ENCODE measurements at regions not wholly inside any gene's neighbourhood (a gene's known extent, or its start where the extent isn't known, plus 50 kb on each side); places are given as distances from the start of the nearest gene placed in this dataset.

DNA sequence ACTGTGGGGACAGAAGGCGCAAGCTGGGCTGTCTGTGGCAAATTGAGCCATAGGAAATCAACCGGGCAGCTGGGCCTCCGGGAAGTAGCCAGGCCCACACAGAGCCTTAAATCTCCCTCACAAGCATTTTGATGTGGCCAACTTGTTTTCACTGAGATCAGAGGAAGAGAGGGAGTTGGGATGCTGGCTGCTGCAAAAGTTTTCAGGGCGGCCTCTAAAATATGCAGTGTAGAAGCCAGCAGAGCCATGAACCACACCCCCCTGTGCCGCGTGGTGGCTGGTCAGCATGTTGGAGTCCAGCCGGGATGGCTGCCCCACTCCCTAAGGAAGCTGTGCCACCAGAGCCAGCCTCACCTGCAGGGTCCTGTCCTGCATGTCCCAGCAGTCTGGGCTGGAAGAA is 167.4 kb downstream of the CDC5L start:
- no peak overlapping the region for H3K4me3 ChIP-seq
- no peak overlapping the region for H3K27ac ChIP-seq
- no peaks in the 10 kb centered on the region for H3K27me3 ChIP-seq
- no peaks in the 10 kb centered on the region for H3K4me1 ChIP-seq
- H3K9me3 ChIP-seq, result no peaks in the 10 kb centered on the region
- DNase-seq, result no peak
- TF ChIP-seq, protein P1, sequence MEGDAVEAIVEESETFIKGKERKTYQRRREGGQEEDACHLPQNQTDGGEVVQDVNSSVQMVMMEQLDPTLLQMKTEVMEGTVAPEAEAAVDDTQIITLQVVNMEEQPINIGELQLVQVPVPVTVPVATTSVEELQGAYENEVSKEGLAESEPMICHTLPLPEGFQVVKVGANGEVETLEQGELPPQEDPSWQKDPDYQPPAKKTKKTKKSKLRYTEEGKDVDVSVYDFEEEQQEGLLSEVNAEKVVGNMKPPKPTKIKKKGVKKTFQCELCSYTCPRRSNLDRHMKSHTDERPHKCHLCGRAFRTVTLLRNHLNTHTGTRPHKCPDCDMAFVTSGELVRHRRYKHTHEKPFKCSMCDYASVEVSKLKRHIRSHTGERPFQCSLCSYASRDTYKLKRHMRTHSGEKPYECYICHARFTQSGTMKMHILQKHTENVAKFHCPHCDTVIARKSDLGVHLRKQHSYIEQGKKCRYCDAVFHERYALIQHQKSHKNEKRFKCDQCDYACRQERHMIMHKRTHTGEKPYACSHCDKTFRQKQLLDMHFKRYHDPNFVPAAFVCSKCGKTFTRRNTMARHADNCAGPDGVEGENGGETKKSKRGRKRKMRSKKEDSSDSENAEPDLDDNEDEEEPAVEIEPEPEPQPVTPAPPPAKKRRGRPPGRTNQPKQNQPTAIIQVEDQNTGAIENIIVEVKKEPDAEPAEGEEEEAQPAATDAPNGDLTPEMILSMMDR (IDR thresholded peaks at IDR 0.05), result no peak
- no peak overlapping the region for H3K9ac ChIP-seq (ENCODE audit: low read depth in 2 of 2, low read length in 2 of 2)
- H3K36me3 ChIP-seq, result no peaks in the 10 kb centered on the region
- intact Hi-C loops (cut with DNase I), result no loop called here

DNA sequence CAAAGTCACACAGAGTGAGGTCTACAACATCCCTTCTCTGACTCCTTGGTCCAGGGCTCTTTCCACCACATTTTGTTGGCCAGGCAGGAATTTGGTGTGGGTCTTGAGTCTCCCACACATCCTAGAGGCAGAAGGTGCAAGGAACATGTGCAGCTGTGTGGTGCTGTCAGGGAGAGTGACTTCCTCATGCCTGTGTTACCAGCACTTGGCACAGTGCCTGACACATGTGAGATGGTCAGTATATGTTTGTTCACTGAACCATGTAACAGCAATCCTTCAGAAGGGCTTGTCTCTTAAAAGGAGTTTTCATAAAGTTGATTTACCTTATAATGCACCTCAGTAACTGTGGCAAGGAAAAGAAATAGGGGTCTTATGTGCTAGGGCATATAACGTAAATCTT is 168.5 kb downstream of the CDC5L start:
- H3K4me1 ChIP-seq, result no peaks in the 10 kb centered on the region
- TF ChIP-seq, protein P1 (IDR thresholded peaks at IDR 0.05), result no peak
- H3K27me3 ChIP-seq, result no peaks in the 10 kb centered on the region
- H3K4me3 ChIP-seq, result no peak overlapping the region
- no peak overlapping the region for H3K27ac ChIP-seq
- DNase-seq, result no peak
- no peaks in the 10 kb centered on the region for H3K36me3 ChIP-seq
- intact Hi-C loops (cut with DNase I), result no loop called here
- no peak overlapping the region for H3K9ac ChIP-seq (ENCODE audit: low read depth in 2 of 2, low read length in 2 of 2)
- H3K9me3 ChIP-seq, result no peaks in the 10 kb centered on the region

DNA sequence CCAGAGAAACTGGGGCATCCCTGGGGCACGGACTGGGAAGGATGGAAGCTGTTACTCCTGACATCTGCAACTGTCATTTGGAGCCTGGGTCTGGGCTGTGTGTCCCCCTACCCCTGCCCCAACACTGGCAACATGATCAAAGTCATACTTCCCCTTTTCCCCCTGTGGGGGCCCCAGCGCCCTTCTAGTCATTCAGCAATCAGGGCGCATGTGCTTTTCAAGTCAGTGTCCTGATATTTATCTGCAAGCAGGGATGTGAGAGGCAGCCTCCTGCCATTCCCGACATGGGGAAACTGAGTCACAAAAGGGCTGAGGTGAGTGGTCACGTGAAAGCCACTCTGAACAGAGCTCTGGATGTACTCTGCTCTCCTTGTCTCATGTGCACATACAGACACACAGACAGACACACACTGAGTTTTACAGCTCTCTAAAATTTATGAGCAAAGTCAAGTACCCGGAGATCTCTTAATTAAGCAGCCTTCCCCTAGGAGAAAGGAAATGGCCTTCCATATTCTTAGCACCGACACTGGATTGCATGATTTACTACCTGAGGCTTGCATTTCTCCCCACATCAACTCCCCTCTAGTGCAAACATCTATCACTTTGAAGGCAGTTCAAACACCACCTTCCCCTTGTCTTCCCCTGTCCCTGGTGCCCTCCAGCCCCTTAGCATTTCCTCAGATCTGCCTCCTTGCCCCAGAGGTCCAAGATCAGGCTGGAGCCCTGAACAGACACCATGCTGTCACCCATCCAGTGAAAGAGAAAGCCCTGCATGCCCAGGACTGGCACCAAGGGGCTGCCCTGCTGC is 170.7 kb downstream of the CDC5L start:
- TF ChIP-seq, protein P1 (IDR thresholded peaks at IDR 0.05), result no peak
- Histone ChIP-seq H3K4me3 (no peak overlapping the region), H3K9ac (ENCODE audit: low read depth in 2 of 2, low read length in 2 of 2) (no peak overlapping the region), H3K4me1 (no peaks in the 10 kb centered on the region), H3K27me3 (no peaks in the 10 kb centered on the region), H3K9me3 (no peaks in the 10 kb centered on the region), H3K36me3 (no peaks in the 10 kb centered on the region), H3K27ac (no peak overlapping the region)
- DNase-seq, result no peak
- intact Hi-C loops (cut with DNase I), result no loop called here

DNA sequence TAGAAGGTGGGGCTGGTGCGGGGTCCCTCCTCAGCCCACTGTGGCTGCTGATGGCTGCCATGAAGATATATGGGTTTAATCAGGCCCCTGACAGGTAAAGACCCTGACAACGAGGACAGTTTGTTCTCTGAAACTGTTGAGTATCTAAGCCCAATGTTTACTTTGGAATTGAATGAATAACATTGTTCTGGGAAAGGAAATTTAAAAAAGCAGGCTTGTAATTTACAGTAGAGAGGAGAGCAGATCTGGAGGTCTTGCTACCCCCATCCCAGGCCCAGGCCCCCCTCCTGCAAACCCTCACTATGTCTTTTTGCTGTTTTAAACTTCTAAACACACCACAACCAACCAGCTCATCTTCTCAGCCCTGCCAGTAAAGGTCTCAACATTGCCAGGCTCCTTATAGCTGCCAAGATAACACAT is 171.3 kb downstream of the CDC5L start:
- no peaks in the 10 kb centered on the region for H3K27me3 ChIP-seq
- no peaks in the 10 kb centered on the region for H3K9me3 ChIP-seq
- no peaks in the 10 kb centered on the region for H3K36me3 ChIP-seq
- intact Hi-C loops (cut with DNase I), result no loop called here
- TF ChIP-seq, protein P1 (IDR thresholded peaks at IDR 0.05), result no peak
- no peak overlapping the region for H3K4me3 ChIP-seq
- DNase-seq, result no peak
- no peak overlapping the region for H3K27ac ChIP-seq
- no peaks in the 10 kb centered on the region for H3K4me1 ChIP-seq
- H3K9ac ChIP-seq (ENCODE audit: low read depth in 2 of 2, low read length in 2 of 2), result no peak overlapping the region

DNA sequence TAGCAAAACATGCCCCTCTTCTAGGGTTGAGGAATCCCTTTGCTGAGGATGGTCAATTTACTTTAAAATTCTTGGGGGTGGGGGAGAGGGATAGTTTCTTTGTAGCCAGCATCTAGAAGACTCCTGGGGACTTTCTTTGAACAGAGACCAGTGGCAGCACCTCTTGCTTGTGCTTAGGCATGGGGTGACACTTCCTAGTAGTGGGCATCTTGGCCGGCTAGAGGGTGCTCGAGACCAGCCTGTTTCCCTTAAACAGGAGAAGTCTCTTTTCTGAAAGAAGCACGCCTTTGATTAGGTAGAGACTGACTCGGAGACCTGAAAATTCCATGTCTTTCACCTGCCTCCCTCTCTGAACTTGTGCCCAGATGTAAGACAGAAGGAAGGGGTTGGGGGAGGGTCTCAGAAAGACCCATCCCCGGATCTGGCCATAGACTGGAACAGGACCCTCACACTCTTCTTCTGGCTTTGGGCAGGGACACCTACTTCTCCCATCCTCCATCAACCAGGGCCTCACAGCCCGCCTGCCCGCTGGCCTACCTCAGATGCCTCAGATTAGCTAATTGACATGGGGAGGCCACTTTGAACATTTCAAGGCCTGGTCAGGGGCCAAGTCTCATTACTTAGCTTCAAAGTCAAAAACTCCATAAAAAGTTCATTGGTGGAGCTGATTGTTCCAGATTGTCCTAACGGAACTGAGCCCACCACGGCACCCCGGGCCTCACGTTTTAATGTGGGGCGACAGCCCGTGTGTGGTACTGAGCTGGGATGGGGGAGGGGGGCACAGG is 172.2 kb downstream of the CDC5L start:
- no peak overlapping the region for H3K27ac ChIP-seq

More for the DNA sequence above, 172.2 kb downstream of the CDC5L start:
- H3K9ac ChIP-seq (ENCODE audit: low read depth in 2 of 2, low read length in 2 of 2), result no peak overlapping the region
- H3K36me3 ChIP-seq, result no peaks in the 10 kb centered on the region
- intact Hi-C loops (cut with DNase I), result no loop called here
- no peaks in the 10 kb centered on the region for H3K4me1 ChIP-seq
- TF ChIP-seq, protein P1 (IDR thresholded peaks at IDR 0.05), result no peak
- no peaks in the 10 kb centered on the region for H3K9me3 ChIP-seq
- DNase-seq, result no peak
- no peaks in the 10 kb centered on the region for H3K27me3 ChIP-seq
- H3K4me3 ChIP-seq, result no peak overlapping the region

All from colonic mucosa (tissue), 4 donors.